ENCODE measurements at regions not wholly inside any gene's neighbourhood (a gene's known extent, or its start where the extent isn't known, plus 50 kb on each side); places are given as distances from the start of the nearest gene placed in this dataset.

DNA sequence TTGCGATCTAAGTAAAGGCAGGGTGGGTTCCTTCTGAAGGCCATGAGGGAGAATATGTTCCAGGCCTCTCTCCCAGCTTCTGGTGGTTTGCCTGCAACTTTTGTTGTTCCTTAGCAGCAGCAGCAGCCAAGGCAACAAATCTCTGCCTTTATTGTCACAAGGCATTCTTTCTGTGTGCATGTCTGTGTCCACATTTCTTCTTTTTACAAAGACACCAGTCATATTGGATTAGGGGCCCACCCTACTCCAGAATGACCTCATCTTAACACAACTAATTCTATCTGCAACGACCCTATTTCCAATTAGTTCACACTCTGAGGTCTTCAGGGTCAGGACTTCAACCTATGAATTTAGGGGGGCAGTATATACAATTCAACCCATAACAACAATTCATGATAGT lies 587.5 kb downstream of the XIRP2 start:
- Histone ChIP-seq H3K9me3 (no peaks in the 10 kb centered on the region), H3K9me2 (no peaks in the 10 kb centered on the region), H3F3A (replicated peaks; ENCODE audit: insufficient read depth) (no peaks in the 10 kb centered on the region), H3K36me3 (replicated peaks in 1 of 2; ENCODE audit: control insufficient read depth in 1 of 2, insufficient read depth in 2 of 2, low read length in 1 of 2) (no peaks in the 10 kb centered on the region), H3K4me1 (ENCODE audit: control insufficient read depth in 1 of 2, insufficient read depth in 2 of 2, low read depth in 1 of 2, low read length in 1 of 2) (no peaks in the 10 kb centered on the region), H4K20me1 (ENCODE audit: insufficient read depth) (no peaks in the 10 kb centered on the region), H2AFZ (ENCODE audit: low read depth) (no peak overlapping the region), H3K27me3 (ENCODE audit: insufficient read depth) (no peaks in the 10 kb centered on the region), H3K9ac (no peak overlapping the region), H3K79me2 (ENCODE audit: insufficient read depth) (no peaks in the 10 kb centered on the region), H3K4me3 (ENCODE audit: low read depth in 2 of 2, low read length in 1 of 2) (no peak overlapping the region), H3K4me2 (no peak overlapping the region), H3K27ac (ENCODE audit: low read depth in 2 of 2, low read length in 1 of 2) (no peak overlapping the region)
- DNase-seq, result no peak
- POLR2A ChIA-PET, result no interaction called here
- 53% methylated on average over 2 of the region's 2 CpGs for WGBS (ENCODE audit: low lambda C conversion rate)
- CTCF ChIA-PET, result interaction anchor here (1.6 kb wide), 1 partner anchor 28 kb away, joined by 5 read pairs; no protein-coding TSS in a partner anchor
- TF ChIP-seq FOXJ3 (CRISPR knock-in tag; IDR thresholded peaks at IDR 0.05) (no peak), FOXM1 (IDR thresholded peaks at IDR 0.05; ENCODE audit: low read depth) (no peak), TCF12 (IDR thresholded peaks at IDR 0.05) (no peak), MEF2A (IDR thresholded peaks at IDR 0.05; ENCODE audit: borderline replicate concordance, low read depth) (no peak), ELF1 (IDR thresholded peaks at IDR 0.05) (no peak), RFX5 (IDR thresholded peaks at IDR 0.05; ENCODE audit: low read length) (no peak), TAF1 (IDR thresholded peaks at IDR 0.05; ENCODE audit: borderline replicate concordance, low read depth, low read length) (no peak), FOSL2 (IDR thresholded peaks at IDR 0.05; ENCODE audit: borderline replicate concordance, low read depth) (no peak), RXRA (IDR thresholded peaks at IDR 0.05; ENCODE audit: borderline replicate concordance, low read depth) (no peak), SIN3A (IDR thresholded peaks at IDR 0.05; ENCODE audit: borderline replicate concordance, low read depth, low read length) (no peak), MXI1 (IDR thresholded peaks at IDR 0.05; ENCODE audit: low read depth, low read length) (no peak), CHD2 (IDR thresholded peaks at IDR 0.05; ENCODE audit: low read length, partially characterized antibody) (no peak), GABPA (IDR thresholded peaks at IDR 0.05; ENCODE audit: low read depth) (no peak), PBX3 (IDR thresholded peaks at IDR 0.05) (no peak)
- TF ChIP-seq, protein P1, sequence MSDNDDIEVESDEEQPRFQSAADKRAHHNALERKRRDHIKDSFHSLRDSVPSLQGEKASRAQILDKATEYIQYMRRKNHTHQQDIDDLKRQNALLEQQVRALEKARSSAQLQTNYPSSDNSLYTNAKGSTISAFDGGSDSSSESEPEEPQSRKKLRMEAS (IDR thresholded peaks at IDR 0.05; ENCODE audit: low read depth), result no peak
- TF ChIP-seq, protein P2, sequence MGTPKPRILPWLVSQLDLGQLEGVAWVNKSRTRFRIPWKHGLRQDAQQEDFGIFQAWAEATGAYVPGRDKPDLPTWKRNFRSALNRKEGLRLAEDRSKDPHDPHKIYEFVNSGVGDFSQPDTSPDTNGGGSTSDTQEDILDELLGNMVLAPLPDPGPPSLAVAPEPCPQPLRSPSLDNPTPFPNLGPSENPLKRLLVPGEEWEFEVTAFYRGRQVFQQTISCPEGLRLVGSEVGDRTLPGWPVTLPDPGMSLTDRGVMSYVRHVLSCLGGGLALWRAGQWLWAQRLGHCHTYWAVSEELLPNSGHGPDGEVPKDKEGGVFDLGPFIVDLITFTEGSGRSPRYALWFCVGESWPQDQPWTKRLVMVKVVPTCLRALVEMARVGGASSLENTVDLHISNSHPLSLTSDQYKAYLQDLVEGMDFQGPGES (IDR thresholded peaks at IDR 0.05; ENCODE audit: low read depth, low read length), result no peak

DNA sequence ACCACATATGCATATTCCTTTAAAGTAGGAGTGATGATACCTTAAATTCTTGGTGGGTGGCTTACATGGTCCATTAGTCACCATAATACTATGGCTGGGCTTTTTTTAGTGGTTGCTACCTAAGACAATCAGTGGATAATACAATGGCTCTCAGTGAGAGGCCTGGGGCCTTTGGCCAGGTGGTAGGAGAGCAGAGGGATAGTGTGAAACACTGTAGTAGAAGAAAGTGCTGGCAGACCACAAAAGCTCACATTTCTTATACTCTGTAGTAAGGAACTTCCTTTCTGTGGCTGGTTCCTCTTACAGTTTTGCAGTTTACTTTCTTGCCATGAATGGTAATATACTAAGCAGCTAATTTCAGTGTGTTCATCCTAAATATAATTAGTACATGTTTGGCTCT lies 583.5 kb downstream of the XIRP2 start:
- H2AFZ ChIP-seq (ENCODE audit: low read depth), result no peak overlapping the region
- H3K4me3 ChIP-seq (ENCODE audit: low read depth in 2 of 2, low read length in 1 of 2), result no peak overlapping the region
- H3K79me2 ChIP-seq (ENCODE audit: insufficient read depth), result no peaks in the 10 kb centered on the region
- ChIA-PET POLR2A (no interaction called here), CTCF (interaction anchor here (1.1 kb wide), 1 partner anchor 648 kb away, joined by 3 read pairs; no protein-coding TSS in a partner anchor)
- no peaks in the 10 kb centered on the region for H3K36me3 ChIP-seq (replicated peaks in 1 of 2; ENCODE audit: control insufficient read depth in 1 of 2, insufficient read depth in 2 of 2, low read length in 1 of 2)
- TF ChIP-seq EZH2phosphoT487 (IDR thresholded peaks at IDR 0.05; ENCODE audit: borderline replicate concordance, low read depth) (no peak), CTCF (IDR thresholded peaks at IDR 0.05) (no peak), MXI1 (IDR thresholded peaks at IDR 0.05; ENCODE audit: low read depth, low read length) (no peak), SMC3 (IDR thresholded peaks at IDR 0.05; ENCODE audit: low read depth, low read length) (no peak), FOXJ3 (CRISPR knock-in tag; IDR thresholded peaks at IDR 0.05) (no peak)
- no peaks in the 10 kb centered on the region for H3F3A ChIP-seq (replicated peaks; ENCODE audit: insufficient read depth)
- H3K9me2 ChIP-seq, result no peaks in the 10 kb centered on the region
- no peaks in the 10 kb centered on the region for H3K4me1 ChIP-seq (ENCODE audit: control insufficient read depth in 1 of 2, insufficient read depth in 2 of 2, low read depth in 1 of 2, low read length in 1 of 2)
- H3K4me2 ChIP-seq, result no peak overlapping the region
- H3K27me3 ChIP-seq (ENCODE audit: insufficient read depth), result no peaks in the 10 kb centered on the region
- no peaks in the 10 kb centered on the region for H3K9me3 ChIP-seq
- no peak overlapping the region for H3K27ac ChIP-seq (ENCODE audit: low read depth in 2 of 2, low read length in 1 of 2)
- H3K9ac ChIP-seq, result no peak overlapping the region
- H4K20me1 ChIP-seq (ENCODE audit: insufficient read depth), result no peaks in the 10 kb centered on the region
- DNase-seq, result no peak

Data from SK-N-SH (cell line).